ENCODE measurements at regions not wholly inside any gene's neighbourhood (a gene's known extent, or its start where the extent isn't known, plus 50 kb on each side); places are given as distances from the start of the nearest gene placed in this dataset.

DNA sequence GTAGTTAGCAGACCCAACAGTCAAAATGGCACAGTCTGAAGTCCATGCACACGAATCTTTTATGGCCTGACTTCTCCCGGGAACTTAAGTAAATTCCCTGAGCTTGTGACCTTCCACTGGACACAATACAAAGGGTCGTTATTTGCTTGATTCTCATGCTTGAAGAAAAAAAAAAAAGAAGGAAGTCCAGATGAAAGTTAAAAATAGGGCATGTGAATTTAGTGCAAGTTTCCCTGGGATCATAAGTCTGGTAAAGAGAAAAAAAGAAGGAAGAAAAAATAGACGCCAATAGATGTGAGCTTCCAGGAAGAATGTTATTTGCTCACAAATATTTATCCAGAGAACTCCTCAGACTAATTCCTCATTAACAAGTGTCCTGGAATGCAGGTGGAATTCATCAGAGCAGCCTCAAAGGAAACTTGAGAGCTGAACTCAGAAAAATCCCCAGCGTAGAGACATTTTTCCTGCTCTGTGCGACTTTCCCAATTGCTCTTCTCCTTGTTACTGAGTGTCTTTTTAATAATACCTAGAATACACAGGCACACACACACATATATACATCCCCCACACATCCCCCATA is 616.3 kb downstream of the EBF1 start:
- H3K36me3 Mint-ChIP-seq (ENCODE audit: low read depth) = no peaks in the 10 kb centered on the region
- no peaks in the 10 kb centered on the region for H3K9me3 Mint-ChIP-seq
- no peak overlapping the region for H3K27ac ChIP-seq (ENCODE audit: low read depth, low read length)
- no peaks in the 10 kb centered on the region for H3K9me3 ChIP-seq (ENCODE audit: control insufficient read depth, low read length)
- no peak overlapping the region for H3K9ac ChIP-seq (ENCODE audit: extremely low read depth, low read length, poor library complexity, severe bottlenecking)
- no peaks in the 10 kb centered on the region for H3K4me1 ChIP-seq (ENCODE audit: control insufficient read depth, insufficient read depth, low read length)
- H3K4me3 Mint-ChIP-seq = no peak overlapping the region
- DNase-seq = no peak
- peak overlapping the region; percentile 14 for H3K4me3 ChIP-seq (ENCODE audit: low read length)
- TF ChIP-seq, protein P1, sequence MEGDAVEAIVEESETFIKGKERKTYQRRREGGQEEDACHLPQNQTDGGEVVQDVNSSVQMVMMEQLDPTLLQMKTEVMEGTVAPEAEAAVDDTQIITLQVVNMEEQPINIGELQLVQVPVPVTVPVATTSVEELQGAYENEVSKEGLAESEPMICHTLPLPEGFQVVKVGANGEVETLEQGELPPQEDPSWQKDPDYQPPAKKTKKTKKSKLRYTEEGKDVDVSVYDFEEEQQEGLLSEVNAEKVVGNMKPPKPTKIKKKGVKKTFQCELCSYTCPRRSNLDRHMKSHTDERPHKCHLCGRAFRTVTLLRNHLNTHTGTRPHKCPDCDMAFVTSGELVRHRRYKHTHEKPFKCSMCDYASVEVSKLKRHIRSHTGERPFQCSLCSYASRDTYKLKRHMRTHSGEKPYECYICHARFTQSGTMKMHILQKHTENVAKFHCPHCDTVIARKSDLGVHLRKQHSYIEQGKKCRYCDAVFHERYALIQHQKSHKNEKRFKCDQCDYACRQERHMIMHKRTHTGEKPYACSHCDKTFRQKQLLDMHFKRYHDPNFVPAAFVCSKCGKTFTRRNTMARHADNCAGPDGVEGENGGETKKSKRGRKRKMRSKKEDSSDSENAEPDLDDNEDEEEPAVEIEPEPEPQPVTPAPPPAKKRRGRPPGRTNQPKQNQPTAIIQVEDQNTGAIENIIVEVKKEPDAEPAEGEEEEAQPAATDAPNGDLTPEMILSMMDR (conservative IDR thresholded peaks at IDR 0.05) = no peak
- 76 to 88% methylated on average over 4 to 6 of the region's 6 CpGs for WGBS, 2 experiments (ENCODE audit: insufficient coverage in 1 of 2, insufficient read length in 1 of 2)
- peaks cover 13% of the 10 kb centered on the region for H3K4me1 Mint-ChIP-seq
- peak overlapping the region; percentile 32 for H3K27ac Mint-ChIP-seq
- peaks cover 3% of the 10 kb centered on the region for H3K27me3 Mint-ChIP-seq (ENCODE audit: insufficient read depth)
- no peaks in the 10 kb centered on the region for H3K36me3 ChIP-seq (ENCODE audit: control insufficient read depth, insufficient read depth, low read length)
- no peaks in the 10 kb centered on the region for H3K27me3 ChIP-seq (ENCODE audit: control insufficient read depth, insufficient read depth, low read length, poor library complexity, severe bottlenecking)

- no peaks in the 10 kb centered on the region for H3K36me3 Mint-ChIP-seq (ENCODE audit: low read depth)
- H3K27ac Mint-ChIP-seq = no peak overlapping the region
- Histone ChIP-seq H3K27ac (ENCODE audit: low read depth, low read length) (no peak overlapping the region), H3K36me3 (ENCODE audit: control insufficient read depth, insufficient read depth, low read length) (no peaks in the 10 kb centered on the region), H3K9ac (ENCODE audit: extremely low read depth, low read length, poor library complexity, severe bottlenecking) (no peak overlapping the region), H3K9me3 (ENCODE audit: control insufficient read depth, low read length) (no peaks in the 10 kb centered on the region), H3K27me3 (ENCODE audit: control insufficient read depth, insufficient read depth, low read length, poor library complexity, severe bottlenecking) (no peaks in the 10 kb centered on the region), H3K4me3 (ENCODE audit: low read length) (no peak overlapping the region), H3K4me1 (ENCODE audit: control insufficient read depth, insufficient read depth, low read length) (no peaks in the 10 kb centered on the region)
- no peak for DNase-seq
- H3K4me3 Mint-ChIP-seq = no peak overlapping the region
- 92 to 94% methylated on average over 2 of the region's 2 CpGs for WGBS, 2 experiments (ENCODE audit: insufficient coverage in 1 of 2, insufficient read length in 1 of 2)
- TF ChIP-seq, protein P1 (conservative IDR thresholded peaks at IDR 0.05) = no peak
- no peaks in the 10 kb centered on the region for H3K9me3 Mint-ChIP-seq
- peaks cover 9% of the 10 kb centered on the region for H3K27me3 Mint-ChIP-seq (ENCODE audit: insufficient read depth)
- peaks cover 13% of the 10 kb centered on the region for H3K4me1 Mint-ChIP-seq
Measured at GRCh38 chr5:158482125-158482524, 617.6 kb downstream of the EBF1 start.

DNA sequence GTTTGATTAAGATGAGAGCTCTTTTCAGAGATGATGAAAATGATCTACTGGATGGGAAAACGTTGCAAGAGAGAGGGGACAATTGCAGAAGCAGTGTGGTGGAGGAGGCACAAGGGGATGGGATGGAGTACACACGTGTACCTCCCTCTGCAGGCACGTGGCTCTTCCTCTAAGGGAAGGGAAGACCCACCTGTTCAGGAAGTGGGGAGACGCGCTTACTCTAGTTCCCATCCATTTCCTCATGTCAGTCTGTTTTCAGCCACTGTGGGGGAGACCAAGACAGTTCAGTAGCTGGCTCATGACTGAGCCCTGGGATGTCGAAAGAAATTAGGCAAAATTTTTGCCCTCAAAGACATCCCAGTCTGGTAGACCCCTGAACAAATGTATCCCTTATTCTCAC is 619.2 kb upstream of the CLINT1 start:
- Histone ChIP-seq H3K4me3 (ENCODE audit: low read length) (no peak overlapping the region), H3K36me3 (ENCODE audit: control insufficient read depth, insufficient read depth, low read length) (no peaks in the 10 kb centered on the region), H3K27me3 (ENCODE audit: control insufficient read depth, insufficient read depth, low read length, poor library complexity, severe bottlenecking) (no peaks in the 10 kb centered on the region), H3K9ac (ENCODE audit: extremely low read depth, low read length, poor library complexity, severe bottlenecking) (no peak overlapping the region), H3K27ac (ENCODE audit: low read depth, low read length) (no peak overlapping the region), H3K9me3 (ENCODE audit: control insufficient read depth, low read length) (no peaks in the 10 kb centered on the region), H3K4me1 (ENCODE audit: control insufficient read depth, insufficient read depth, low read length) (no peaks in the 10 kb centered on the region)
- Mint-ChIP-seq H3K9me3 (no peaks in the 10 kb centered on the region), H3K27ac (no peak overlapping the region), H3K4me3 (no peak overlapping the region), H3K36me3 (ENCODE audit: low read depth) (no peaks in the 10 kb centered on the region), H3K4me1 (peaks cover 4% of the 10 kb centered on the region), H3K27me3 (ENCODE audit: insufficient read depth) (peaks cover 24% of the 10 kb centered on the region)
- 80 to 84% methylated on average over 3 to 6 of the region's 6 CpGs for WGBS, 2 experiments (ENCODE audit: insufficient coverage in 1 of 2, insufficient read length in 1 of 2)
- TF ChIP-seq, protein P1 (conservative IDR thresholded peaks at IDR 0.05) = no peak
- DNase-seq = no peak

Measured in endodermal cell (in vitro differentiated cells).